Kasumi-1 (cell line): ENCODE measurements at regions not wholly inside any gene's neighbourhood (a gene's known extent, or its start where the extent isn't known, plus 50 kb on each side); places are given as distances from the start of the nearest gene placed in this dataset.
"Not testable (repeated sequence)": the region's sequence is repeated elsewhere in the genome, so short reads cannot be mapped to it uniquely, and the experiment has no call there.

Experiments used
- DNase-seq, 2 experiments: peaks; one replicate each; lab custom pipeline; 2025; lab: John Stamatoyannopoulos, UW

GRCh38 chr4:179116011-179116410 lies 1673.8 kb upstream of the AGA start:
- DNase-seq: no peak

- DNase-seq: no peak
Observed at GRCh38 chr4:179116581-179116980, 1674.3 kb upstream of the AGA start.

- no peak for DNase-seq
Observed at GRCh38 chr4:179123084-179123483, 1680.8 kb upstream of the AGA start.

- DNase-seq: no peak
Observed at GRCh38 chr4:179124419-179124818, 1682.2 kb upstream of the AGA start.

- peak in 1 of 2 experiments; percentile 5 for DNase-seq
Observed at GRCh38 chr4:179124957-179125356, 1682.7 kb upstream of the AGA start.

GRCh38 chr4:179125870-179126269 lies 1683.6 kb upstream of the AGA start:
- DNase-seq: no peak

- no peak for DNase-seq
Observed at GRCh38 chr4:179128299-179128698, 1686.1 kb upstream of the AGA start.

- no peak for DNase-seq
Observed at GRCh38 chr4:179130122-179130714, 1688.0 kb upstream of the AGA start.

GRCh38 chr4:179145746-179146525 lies 1703.7 kb upstream of the AGA start:
- DNase-seq: no peak

- DNase-seq: no peak
Observed at GRCh38 chr4:179151770-179152169, 1709.5 kb upstream of the AGA start.

- no peak for DNase-seq
Observed at GRCh38 chr4:179163147-179163546, 1720.9 kb upstream of the AGA start.

- no peak for DNase-seq
Observed at GRCh38 chr4:179164267-179164999, 1722.2 kb upstream of the AGA start.

- no peak for DNase-seq
Observed at GRCh38 chr4:179165000-179165738, 1722.9 kb upstream of the AGA start.

GRCh38 chr4:179165862-179166261 lies 1723.6 kb upstream of the AGA start:
- DNase-seq: no peak

GRCh38 chr4:179170308-179170707 lies 1728.1 kb upstream of the AGA start:
- not testable (repeated sequence) for DNase-seq

GRCh38 chr4:179182741-179183140 lies 1740.5 kb upstream of the AGA start:
- no peak for DNase-seq

- no peak for DNase-seq
Observed at GRCh38 chr4:179195887-179196286, 1753.7 kb upstream of the AGA start.

- no peak for DNase-seq
Observed at GRCh38 chr4:179196511-179196910, 1754.3 kb upstream of the AGA start.

- no peak for DNase-seq
Observed at GRCh38 chr4:179200681-179201080, 1758.4 kb upstream of the AGA start.

GRCh38 chr4:179225594-179225993 lies 1783.4 kb upstream of the AGA start:
- no peak for DNase-seq

GRCh38 chr4:179248821-179249220 lies 1806.6 kb upstream of the AGA start:
- DNase-seq: no peak

- DNase-seq: no peak
Observed at GRCh38 chr4:179268791-179269190, 1826.6 kb upstream of the AGA start.
